Activated CD4-positive, alpha-beta T cell treated with anti-CD3 and anti-CD28 coated beads for 36 hours (primary cell): ENCODE measurements at regions not wholly inside any gene's neighbourhood (a gene's known extent, or its start where the extent isn't known, plus 50 kb on each side); places are given as distances from the start of the nearest gene placed in this dataset.
"Not testable (repeated sequence)": the region's sequence is repeated elsewhere in the genome, so short reads cannot be mapped to it uniquely, and the experiment has no call there.

ENCODE experiments used
- ATAC-seq: fragments of 200-7000 bp; cut with Tn5 transposase; one replicate; pipeline ENCODE4 v1.10.0; 2021; ENCODE audit warnings: mild to moderate bottlenecking, moderate library complexity
- CTCF ChIA-PET: fragments of 350-600 bp; sonication (Branson Sonifier 250); formaldehyde crosslinking; loops from one replicate; lab custom pipeline; 2021; ENCODE audit warnings: antibody characterized with exemption; lab: Charles Lee
- POLR2A ChIA-PET: fragments of 350-600 bp; sonication (Branson Sonifier 250); formaldehyde crosslinking; loops from one replicate; lab custom pipeline; 2021; ENCODE audit warnings: antibody characterized with exemption, inconsistent platforms; lab: Charles Lee
- DNase-seq: peaks from one replicate; pipeline ENCODE4 v3.0.0-alpha.2; 2020
- H3K27ac Mint-ChIP-seq: one replicate; pipeline ENCODE4 v1.8.0; 2021; ENCODE audit warnings: mixed read lengths
- H3K27me3 Mint-ChIP-seq: one replicate; pipeline ENCODE4 v1.8.0; 2021; ENCODE audit warnings: mixed read lengths
- H3K36me3 Mint-ChIP-seq: one replicate; pipeline ENCODE4 v1.8.0; 2021; ENCODE audit warnings: low read depth, mixed read lengths
- H3K4me1 Mint-ChIP-seq: one replicate; pipeline ENCODE4 v1.8.0; 2021; ENCODE audit warnings: mixed read lengths
- H3K4me3 Mint-ChIP-seq: one replicate; pipeline ENCODE4 v1.8.0; 2021; ENCODE audit warnings: mild to moderate bottlenecking, moderate library complexity, mixed read lengths
- H3K9me3 Mint-ChIP-seq: one replicate; pipeline ENCODE4 v1.8.0; 2021; ENCODE audit warnings: low read depth, mixed read lengths
- intact Hi-C, 2 experiments: fragments of 100-400 bp; cut with DNase I in 1 of 2; cut with micrococcal nuclease in 1 of 2; formaldehyde crosslinking; loops; one replicate each; pipeline versions ENCODE4 v1.14.2 to v1.15.1; 2022 to 2024; cut with DNase I, micrococcal nuclease

DNA sequence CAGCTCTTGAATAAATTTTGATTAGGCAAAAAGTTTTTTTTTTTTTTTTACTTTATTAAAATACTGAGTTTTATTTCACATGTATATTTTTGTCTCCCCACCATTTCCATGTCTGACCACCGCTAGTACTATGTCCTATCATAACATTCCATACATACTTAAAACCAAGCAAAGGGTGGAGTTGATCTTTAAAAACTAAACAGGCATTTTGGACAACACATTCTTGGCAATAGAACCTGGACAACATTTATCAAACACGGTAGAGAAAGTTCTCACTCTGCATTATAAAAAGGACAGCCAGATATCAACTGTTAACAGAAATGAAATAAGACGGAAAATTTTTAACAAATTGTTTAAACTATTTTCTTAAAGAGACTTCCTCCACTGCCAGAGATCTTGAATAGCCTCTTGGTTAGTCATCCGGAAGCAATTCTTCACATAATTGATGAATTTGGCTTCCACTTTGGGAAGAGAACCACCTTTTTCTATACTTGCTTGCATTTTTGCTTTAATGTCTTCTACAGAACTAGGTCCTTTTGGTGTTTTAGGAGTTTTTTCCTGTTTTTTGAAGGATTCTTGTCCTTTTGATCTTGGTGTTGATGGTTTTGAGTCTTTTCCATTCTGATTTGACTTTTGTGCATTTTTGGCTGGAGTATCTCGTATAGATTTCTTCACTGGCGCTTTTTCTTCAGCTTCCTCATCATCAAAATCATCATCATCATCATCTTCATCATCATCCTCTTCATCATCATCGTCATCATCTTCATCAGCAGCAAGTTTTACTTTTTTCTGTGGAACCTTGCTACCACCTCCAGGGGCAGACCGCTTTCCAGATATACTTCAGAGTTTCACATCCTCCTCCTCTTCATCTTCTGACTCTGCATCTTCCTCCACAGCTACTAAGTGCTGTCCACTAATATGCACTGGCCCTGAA is 58.7 kb downstream of the POU5F2 start:
- H3K36me3 Mint-ChIP-seq, DNase-seq, H3K9me3 Mint-ChIP-seq, POLR2A ChIA-PET, H3K4me1 Mint-ChIP-seq, intact Hi-C loops, CTCF ChIA-PET, H3K27ac Mint-ChIP-seq, H3K4me3 Mint-ChIP-seq, H3K27me3 Mint-ChIP-seq, ATAC-seq: not testable (repeated sequence)

DNA sequence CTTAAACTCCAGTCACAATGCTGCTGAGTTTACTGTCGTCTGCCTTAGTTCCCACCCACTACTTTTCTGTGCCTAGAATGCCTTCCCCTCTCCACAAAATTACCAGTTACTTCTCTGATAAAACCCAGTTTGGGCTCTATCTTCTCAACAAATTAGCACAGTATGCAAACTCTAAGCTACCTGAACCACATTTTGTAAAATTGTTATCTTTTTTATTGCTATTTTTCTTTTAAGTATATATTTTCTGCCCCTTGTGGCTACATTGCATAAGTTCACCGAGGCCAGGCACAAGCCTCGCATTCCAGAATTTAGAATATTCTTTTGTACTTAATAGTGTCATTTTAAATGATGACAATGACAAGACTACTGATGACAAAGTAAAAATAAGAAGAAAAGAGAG is 60.0 kb downstream of the POU5F2 start:
- POLR2A ChIA-PET = no interaction called here

DNA sequence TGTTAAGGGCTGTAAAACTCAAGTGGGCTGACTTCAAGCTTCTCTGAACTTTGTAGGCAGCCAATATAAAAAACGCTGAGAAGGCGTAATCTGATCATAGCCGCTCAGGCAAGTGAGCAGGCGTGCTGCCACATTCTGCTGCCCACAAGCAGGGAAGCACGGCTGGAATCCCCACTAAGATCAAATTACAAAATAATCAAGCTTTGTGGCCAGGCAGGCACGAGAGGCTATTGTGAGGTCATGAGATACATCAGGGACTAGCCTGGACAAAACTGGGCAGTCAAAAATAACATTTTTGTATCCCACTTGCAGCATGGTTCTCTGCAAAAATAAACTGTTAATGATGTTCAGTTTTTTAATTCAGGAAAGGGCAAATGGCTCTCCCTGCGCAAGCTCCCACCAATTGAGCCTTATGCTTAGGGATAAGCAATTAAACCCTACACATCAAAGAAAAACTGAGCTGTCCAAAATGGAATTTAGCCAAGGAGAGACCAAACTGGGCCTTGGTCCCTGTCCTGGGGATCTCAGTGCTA is 64.0 kb downstream of the POU5F2 start:
- H3K36me3 Mint-ChIP-seq = no peaks in the 10 kb centered on the region
- H3K4me3 Mint-ChIP-seq = no peak overlapping the region
- intact Hi-C loops = no loop called here
- H3K4me1 Mint-ChIP-seq = no peaks in the 10 kb centered on the region
- H3K27ac Mint-ChIP-seq = no peak overlapping the region
- H3K27me3 Mint-ChIP-seq = no peaks in the 10 kb centered on the region
- ChIA-PET POLR2A (no interaction called here), CTCF (interaction anchor here (0.5 kb wide), 1 partner anchor 114 kb away, joined by 3 read pairs; no protein-coding TSS in a partner anchor)
- DNase-seq (no peak), ATAC-seq (no peak)
- H3K9me3 Mint-ChIP-seq = no peaks in the 10 kb centered on the region

More for the DNA sequence above, 60.0 kb downstream of the POU5F2 start:
- H3K27me3 Mint-ChIP-seq = no peaks in the 10 kb centered on the region
- H3K4me1 Mint-ChIP-seq = no peaks in the 10 kb centered on the region
- no peak overlapping the region for H3K27ac Mint-ChIP-seq
- DNase-seq (no peak), ATAC-seq (no peak)
- no peaks in the 10 kb centered on the region for H3K9me3 Mint-ChIP-seq
- H3K4me3 Mint-ChIP-seq = no peak overlapping the region
- no peaks in the 10 kb centered on the region for H3K36me3 Mint-ChIP-seq
- CTCF ChIA-PET = no interaction called here
- intact Hi-C loops = no loop called here

DNA sequence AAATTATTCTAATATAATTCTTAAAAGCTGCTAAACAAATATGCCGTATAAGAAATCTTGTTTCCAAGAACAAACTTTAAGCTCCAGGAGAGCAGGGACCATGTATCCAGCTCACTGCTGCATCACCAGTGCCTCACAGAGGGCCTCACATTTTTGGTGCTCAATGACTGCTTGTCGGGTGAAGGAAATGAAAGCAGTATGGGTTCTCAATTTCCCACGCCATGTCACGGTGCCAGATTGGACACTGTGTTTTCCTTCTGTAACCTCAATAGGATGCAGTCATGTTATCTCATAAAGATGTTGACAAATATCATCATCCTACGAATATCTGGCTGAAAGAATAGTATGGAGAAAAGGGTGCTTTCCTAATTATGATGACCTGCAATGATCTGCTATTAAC is 64.7 kb downstream of the POU5F2 start:
- Mint-ChIP-seq H3K36me3 (no peaks in the 10 kb centered on the region), H3K4me1 (no peaks in the 10 kb centered on the region), H3K9me3 (no peaks in the 10 kb centered on the region), H3K4me3 (no peak overlapping the region), H3K27me3 (no peaks in the 10 kb centered on the region), H3K27ac (no peak overlapping the region)
- intact Hi-C loops = no loop called here
- POLR2A ChIA-PET = no interaction called here
- ATAC-seq = no peak
- CTCF ChIA-PET = no interaction called here
- DNase-seq = no peak

DNA sequence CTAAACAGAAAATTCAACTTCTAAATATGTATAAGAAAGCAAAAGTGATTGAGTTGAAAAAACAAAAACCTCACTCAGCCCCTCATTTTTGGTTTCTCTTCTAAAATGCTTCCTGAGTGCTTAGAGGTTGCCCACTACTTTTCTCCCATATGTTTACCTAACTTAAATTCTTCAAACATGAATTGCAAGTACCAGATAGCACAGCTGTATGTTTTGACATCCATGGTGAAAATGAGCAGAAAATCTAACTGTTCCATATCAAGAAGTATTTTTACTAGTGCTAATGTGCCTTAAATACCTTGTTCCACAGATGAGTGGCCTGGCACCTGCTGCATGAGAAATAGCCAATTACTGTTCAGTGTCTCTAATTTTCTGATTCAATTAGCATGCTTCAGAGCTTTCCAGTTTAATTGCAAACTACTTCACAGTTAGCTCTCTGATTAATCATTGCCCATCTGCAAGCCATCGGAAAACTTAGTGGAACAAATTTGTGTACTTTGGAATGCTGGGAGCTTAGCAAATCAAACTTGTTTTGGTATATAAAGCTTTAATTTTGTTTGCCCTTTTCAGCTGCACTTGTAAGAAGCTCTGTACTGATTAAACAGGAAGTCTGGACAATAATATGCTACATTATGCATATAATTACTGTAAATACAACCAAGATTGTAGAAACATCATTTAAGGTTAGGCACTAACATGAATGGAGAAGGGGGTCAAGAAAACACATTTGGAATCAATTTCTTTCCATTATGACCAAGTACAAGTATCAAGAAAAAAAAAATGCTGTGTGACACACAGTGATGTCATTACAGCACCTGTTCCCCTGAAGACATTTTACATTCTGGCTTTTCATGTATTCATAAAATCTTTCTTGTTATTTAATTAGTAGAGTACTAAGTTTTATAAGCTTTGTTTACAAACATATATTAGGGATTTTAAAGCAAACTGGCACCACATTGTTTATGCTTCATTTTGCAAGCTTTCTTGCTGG is 65.6 kb downstream of the POU5F2 start:
- no peak for ATAC-seq
- intact Hi-C loops = no loop called here
- CTCF ChIA-PET = no interaction called here
- POLR2A ChIA-PET = no interaction called here
- no peak overlapping the region for H3K4me3 Mint-ChIP-seq
- no peak for DNase-seq
- H3K9me3 Mint-ChIP-seq = no peaks in the 10 kb centered on the region
- no peak overlapping the region for H3K27ac Mint-ChIP-seq
- H3K36me3 Mint-ChIP-seq = no peaks in the 10 kb centered on the region
- H3K4me1 Mint-ChIP-seq = no peaks in the 10 kb centered on the region
- no peaks in the 10 kb centered on the region for H3K27me3 Mint-ChIP-seq

DNA sequence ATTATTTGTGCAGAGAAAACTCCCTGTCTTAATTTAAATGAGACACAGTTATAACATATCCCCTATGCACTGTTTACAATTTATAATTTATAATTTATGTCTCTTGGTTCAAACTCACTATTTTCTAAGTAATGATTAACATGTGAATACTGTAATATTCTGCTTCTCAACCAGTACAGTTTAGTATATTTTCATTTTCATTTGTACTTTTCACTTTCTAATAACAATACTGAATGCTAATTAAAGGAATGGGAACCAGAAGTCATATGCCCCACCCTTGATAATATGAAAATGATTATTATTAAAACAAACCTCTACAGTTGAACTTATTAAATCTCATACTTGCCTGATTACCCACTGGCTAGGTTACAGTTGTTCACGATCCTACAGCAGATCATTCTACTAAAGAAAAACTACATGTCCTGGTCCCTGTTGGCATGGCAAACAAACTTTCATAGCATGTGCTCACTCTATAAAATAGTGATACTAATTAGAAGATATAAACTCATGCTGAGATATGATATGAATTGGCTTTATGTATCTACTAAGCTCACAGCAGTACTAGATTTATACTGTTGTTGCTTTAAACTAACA is 66.4 kb downstream of the POU5F2 start:
- CTCF ChIA-PET = no interaction called here
- Mint-ChIP-seq H3K27ac (no peak overlapping the region), H3K36me3 (no peaks in the 10 kb centered on the region), H3K4me3 (no peak overlapping the region), H3K9me3 (no peaks in the 10 kb centered on the region), H3K4me1 (no peaks in the 10 kb centered on the region), H3K27me3 (no peaks in the 10 kb centered on the region)
- intact Hi-C loops = no loop called here
- DNase-seq (no peak), ATAC-seq (no peak)
- POLR2A ChIA-PET = no interaction called here

DNA sequence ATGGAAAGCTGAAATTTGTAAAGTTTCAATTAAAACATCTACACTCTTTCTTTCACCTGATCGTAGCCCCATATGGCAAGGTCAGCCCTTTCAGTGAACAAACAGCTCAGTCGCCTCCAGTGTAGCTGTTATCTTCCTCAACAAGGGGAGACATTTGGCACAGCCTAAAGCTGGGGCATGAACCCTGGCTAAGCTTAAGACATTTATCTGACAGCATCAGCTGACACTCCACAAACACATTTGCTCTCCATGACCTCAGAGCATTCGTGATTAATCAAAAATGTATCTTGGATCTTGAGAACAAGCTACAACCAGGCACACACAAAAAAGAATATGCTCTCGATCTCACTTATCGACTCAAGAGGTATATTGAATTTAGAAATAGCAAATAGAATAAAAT is 67.3 kb downstream of the POU5F2 start:
- H3K27me3 Mint-ChIP-seq = no peaks in the 10 kb centered on the region
- DNase-seq = no peak
- intact Hi-C loops = no loop called here
- ChIA-PET POLR2A (no interaction called here), CTCF (interaction anchor here (0.7 kb wide), 1 partner anchor 39 kb away, joined by 3 read pairs; no protein-coding TSS in a partner anchor)
- no peaks in the 10 kb centered on the region for H3K9me3 Mint-ChIP-seq
- H3K4me3 Mint-ChIP-seq = no peak overlapping the region
- no peak for ATAC-seq
- no peak overlapping the region for H3K27ac Mint-ChIP-seq
- H3K36me3 Mint-ChIP-seq = no peaks in the 10 kb centered on the region
- no peaks in the 10 kb centered on the region for H3K4me1 Mint-ChIP-seq

DNA sequence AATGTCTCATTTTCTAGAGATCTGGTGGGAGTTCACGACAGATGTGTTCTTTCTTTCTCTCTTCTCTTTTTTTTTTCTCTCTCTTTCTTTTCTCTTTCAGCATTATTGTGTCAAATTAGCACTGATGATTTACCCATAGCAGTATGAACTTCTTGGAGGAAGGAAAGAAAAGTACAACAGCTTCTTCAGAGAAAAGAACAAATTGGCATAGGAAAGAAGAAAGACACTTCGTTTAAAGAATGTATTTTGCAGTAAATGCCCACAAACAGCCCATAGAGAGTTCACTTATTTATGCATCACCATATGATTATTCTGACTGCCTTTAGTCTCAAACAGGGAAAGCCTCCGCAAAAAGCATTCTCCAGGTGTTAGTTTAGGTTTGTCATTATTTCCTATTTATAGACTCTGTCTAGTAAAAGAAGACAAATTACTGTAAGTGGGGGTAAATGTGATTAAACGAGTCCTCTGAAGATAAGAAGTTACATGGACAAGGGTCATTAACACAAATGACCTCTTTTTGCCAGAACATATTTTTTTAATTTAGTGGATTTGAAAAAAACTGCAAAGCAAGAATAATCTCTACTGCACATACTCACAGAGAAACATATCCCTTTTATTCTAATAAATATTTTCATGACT is 68.0 kb downstream of the POU5F2 start:
- Mint-ChIP-seq H3K4me1 (no peaks in the 10 kb centered on the region), H3K27ac (no peak overlapping the region), H3K27me3 (no peaks in the 10 kb centered on the region), H3K9me3 (no peaks in the 10 kb centered on the region), H3K36me3 (no peaks in the 10 kb centered on the region), H3K4me3 (no peak overlapping the region)
- intact Hi-C loops = no loop called here
- DNase-seq (no peak), ATAC-seq (no peak)
- CTCF ChIA-PET = interaction anchor here (0.7 kb wide), 1 partner anchor 40 kb away, joined by 3 read pairs; no protein-coding TSS in a partner anchor
- POLR2A ChIA-PET = no interaction called here

DNA sequence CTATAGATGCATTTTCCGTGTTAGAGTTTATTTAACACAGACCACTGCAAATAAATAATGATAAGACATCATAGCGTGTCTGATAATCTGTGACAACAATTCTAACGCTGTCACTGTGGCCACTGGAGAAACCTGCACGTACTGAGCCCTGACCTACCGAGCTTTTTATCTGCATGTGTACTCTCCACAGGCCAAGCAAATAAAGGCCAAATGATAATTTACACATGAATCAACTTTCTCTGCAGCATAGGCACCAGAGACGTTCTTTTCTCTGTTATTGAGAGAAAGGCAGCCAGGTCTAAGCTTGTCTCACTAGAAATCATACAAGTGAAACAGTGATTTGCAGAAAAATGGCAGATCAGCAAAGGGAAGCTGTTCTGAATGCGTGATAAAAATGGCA is 75.8 kb downstream of the POU5F2 start:
- Mint-ChIP-seq H3K9me3 (no peaks in the 10 kb centered on the region), H3K36me3 (no peaks in the 10 kb centered on the region), H3K4me1 (no peaks in the 10 kb centered on the region), H3K27me3 (no peaks in the 10 kb centered on the region), H3K4me3 (no peak overlapping the region), H3K27ac (no peak overlapping the region)
- POLR2A ChIA-PET = no interaction called here
- CTCF ChIA-PET = no interaction called here
- DNase-seq = no peak
- no peak for ATAC-seq
- intact Hi-C loops = no loop called here

DNA sequence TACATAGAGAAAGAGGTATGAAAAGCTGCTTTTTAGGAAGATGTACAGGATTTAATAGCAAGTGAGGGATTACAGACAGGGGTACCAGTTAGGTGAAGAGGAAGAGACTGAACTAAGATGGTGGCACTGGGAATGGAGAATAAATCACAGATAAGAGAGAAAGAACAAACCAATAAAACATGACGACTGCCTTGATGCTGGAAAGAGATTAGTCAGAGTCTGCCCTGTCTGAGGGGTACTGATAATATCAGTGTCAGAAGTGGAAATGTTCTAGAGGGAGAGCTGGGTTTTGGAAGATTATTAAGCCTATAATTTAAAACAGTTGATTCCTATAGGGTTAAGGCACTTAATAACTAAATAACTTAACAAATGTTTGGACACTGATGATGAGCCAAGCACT is 77.7 kb downstream of the NR2F1 start:
- peaks cover 1% of the 10 kb centered on the region for H3K36me3 Mint-ChIP-seq
- ChIA-PET POLR2A (no interaction called here), CTCF (no interaction called here)

DNA sequence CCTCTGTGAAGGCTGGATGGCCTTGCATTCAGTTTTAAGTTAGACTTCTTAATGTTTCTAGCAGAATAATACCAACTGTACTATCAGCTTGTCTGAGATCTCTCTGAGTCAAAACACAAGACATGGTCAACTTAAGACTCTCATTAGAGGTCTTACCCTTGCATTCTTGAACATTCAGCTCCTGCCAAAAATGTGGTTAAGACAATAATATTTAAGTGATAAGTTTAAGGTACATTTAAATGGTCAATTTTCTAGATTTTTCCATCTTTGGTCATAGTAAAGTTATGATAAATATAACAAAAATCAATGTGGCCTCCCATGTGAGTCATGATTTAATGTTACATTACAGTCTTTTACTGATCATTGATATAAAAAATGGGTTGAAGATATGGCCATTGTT is 75.0 kb downstream of the NR2F1 start:
- DNase-seq = no peak
- no peak overlapping the region for H3K27ac Mint-ChIP-seq
- intact Hi-C loops = no loop called here
- peaks cover 1% of the 10 kb centered on the region for H3K36me3 Mint-ChIP-seq
- ChIA-PET POLR2A (no interaction called here), CTCF (interaction anchor here (0.5 kb wide), 1 partner anchor 9 kb away, joined by 3 read pairs; no protein-coding TSS in a partner anchor)
- H3K27me3 Mint-ChIP-seq = no peaks in the 10 kb centered on the region
- no peaks in the 10 kb centered on the region for H3K4me1 Mint-ChIP-seq
- H3K9me3 Mint-ChIP-seq = no peaks in the 10 kb centered on the region
- no peak for ATAC-seq
- H3K4me3 Mint-ChIP-seq = no peak overlapping the region

More for the DNA sequence above, 77.7 kb downstream of the NR2F1 start:
- H3K9me3 Mint-ChIP-seq = no peaks in the 10 kb centered on the region
- intact Hi-C loops = no loop called here
- H3K4me1 Mint-ChIP-seq = no peaks in the 10 kb centered on the region
- DNase-seq (no peak), ATAC-seq (no peak)
- no peak overlapping the region for H3K27ac Mint-ChIP-seq
- H3K27me3 Mint-ChIP-seq = no peaks in the 10 kb centered on the region
- no peak overlapping the region for H3K4me3 Mint-ChIP-seq
